H9 (cell line): ENCODE measurements at regions not wholly inside any gene's neighbourhood (a gene's known extent, or its start where the extent isn't known, plus 50 kb on each side); places are given as distances from the start of the nearest gene placed in this dataset.

Experiments
- DNase-seq: peaks from one replicate; pipeline ENCODE4 v3.0.0-alpha.2; 2017
- H2AFZ ChIP-seq: one replicate; pipeline ENCODE4 v1.6.1; 2013; ENCODE audit warnings: mild to moderate bottlenecking, low read length, control low read depth, moderate library complexity
- H2AK5ac ChIP-seq: 2 replicates; pipeline ENCODE4 v1.6.1; 2013; ENCODE audit warnings: low read length, control low read depth, mixed read lengths; ENCODE audit not compliant: insufficient read length
- H2BK120ac ChIP-seq: one replicate; pipeline ENCODE4 v1.6.1; 2013; ENCODE audit warnings: low read depth, mild to moderate bottlenecking, low read length, control low read depth, inconsistent platforms; ENCODE audit not compliant: poor library complexity, severe bottlenecking
- H2BK12ac ChIP-seq: 2 replicates; pipeline ENCODE4 v1.6.1; 2013; ENCODE audit warnings: low read length, control low read depth, mixed read lengths, low read depth; ENCODE audit not compliant: insufficient read length
- H2BK15ac ChIP-seq: 2 replicates; pipeline ENCODE4 v1.6.1; 2013; ENCODE audit warnings: low read depth, low read length, control low read depth
- H2BK20ac ChIP-seq: one replicate; pipeline ENCODE4 v1.6.1; 2013; ENCODE audit warnings: low read depth, mild to moderate bottlenecking, low read length, control low read depth, inconsistent platforms; ENCODE audit not compliant: poor library complexity, severe bottlenecking
- H2BK5ac ChIP-seq: 2 replicates; pipeline ENCODE4 v1.6.1; 2013; ENCODE audit warnings: low read length, control low read depth, mixed read lengths; ENCODE audit not compliant: insufficient read length
- H3K14ac ChIP-seq: 2 replicates; pipeline ENCODE4 v1.6.1; 2013; ENCODE audit warnings: low read length, control low read depth; ENCODE audit not compliant: insufficient read depth
- H3K18ac ChIP-seq: 2 replicates; pipeline ENCODE4 v1.6.1; 2013; ENCODE audit warnings: low read depth, mild to moderate bottlenecking, mixed read lengths, low read length, control low read depth; ENCODE audit not compliant: insufficient read length
- H3K23ac ChIP-seq: 2 replicates; pipeline ENCODE4 v1.6.1; 2013; ENCODE audit warnings: low read length, control low read depth, mixed read lengths, low read depth; ENCODE audit not compliant: insufficient read length
- H3K23me2 ChIP-seq: 2 replicates; pipeline ENCODE4 v1.6.1; 2013; ENCODE audit warnings: low read depth, mild to moderate bottlenecking, mixed read lengths, low read length, control low read depth; ENCODE audit not compliant: insufficient read length, poor library complexity, severe bottlenecking
- H3K27ac ChIP-seq: 2 replicates; pipeline ENCODE4 v1.5.1; 2013; ENCODE audit warnings: low read length, control low read depth, mixed read lengths, low read depth; ENCODE audit not compliant: insufficient read length
- H3K27me3 ChIP-seq: 2 replicates; pipeline ENCODE4 v1.6.1; 2013; ENCODE audit warnings: low read length, control low read depth, inconsistent platforms; ENCODE audit not compliant: insufficient read depth
- H3K4ac ChIP-seq: 2 replicates; pipeline ENCODE4 v1.6.1; 2013; ENCODE audit warnings: low read depth, mild to moderate bottlenecking, control low read depth, inconsistent platforms, low read length, moderate library complexity
- H3K4me1 ChIP-seq: 2 replicates; pipeline ENCODE4 v1.6.1; 2013; ENCODE audit warnings: low read length, control low read depth, inconsistent platforms; ENCODE audit not compliant: insufficient read depth
- H3K4me2 ChIP-seq: 2 replicates; pipeline ENCODE4 v1.6.1; 2013; ENCODE audit warnings: low read length, control low read depth, mixed read lengths; ENCODE audit not compliant: insufficient read length, insufficient read depth
- H3K56ac ChIP-seq: 2 replicates; pipeline ENCODE4 v1.6.1; 2013; ENCODE audit warnings: low read depth, mild to moderate bottlenecking, mixed read lengths, low read length, control low read depth; ENCODE audit not compliant: insufficient read length
- H3K79me1 ChIP-seq: 2 replicates; pipeline ENCODE4 v1.6.1; 2013; ENCODE audit warnings: low read depth, mild to moderate bottlenecking, moderate library complexity, low read length, control low read depth, inconsistent platforms; ENCODE audit not compliant: insufficient read depth, poor library complexity, severe bottlenecking
- H3K79me2 ChIP-seq: 2 replicates; pipeline ENCODE4 v1.6.1; 2013; ENCODE audit warnings: low read length, control low read depth, inconsistent platforms; ENCODE audit not compliant: insufficient read depth
- H3K9ac ChIP-seq: 2 replicates; pipeline ENCODE4 v1.6.1; 2013; ENCODE audit warnings: low read length, control low read depth, mixed read lengths; ENCODE audit not compliant: insufficient read length; ENCODE audit errors: extremely low read depth
- H3K9me3 ChIP-seq: one replicate; pipeline ENCODE4 v1.6.1; 2013; ENCODE audit warnings: low read depth, low read length, inconsistent platforms; ENCODE audit not compliant: control insufficient read depth
- H3T11ph ChIP-seq: one replicate; pipeline ENCODE4 v1.6.1; 2013; ENCODE audit warnings: mild to moderate bottlenecking, low read length, control low read depth, inconsistent platforms
- H4K20me1 ChIP-seq: one replicate; pipeline ENCODE4 v1.6.1; 2013; ENCODE audit not compliant: control insufficient read depth, insufficient read length, insufficient read depth
- H4K5ac ChIP-seq: 2 replicates; pipeline ENCODE4 v1.6.1; 2013; ENCODE audit warnings: low read depth, mild to moderate bottlenecking, mixed read lengths, low read length, control low read depth; ENCODE audit not compliant: insufficient read length
- H4K8ac ChIP-seq: replicated peaks from 2 replicates; pipeline ENCODE4 v1.6.1; 2013; ENCODE audit warnings: low read length, control low read depth, mixed read lengths, low read depth; ENCODE audit not compliant: insufficient read length
- H4K91ac ChIP-seq: 2 replicates; pipeline ENCODE4 v1.6.1; 2013; ENCODE audit warnings: low read depth, mild to moderate bottlenecking, moderate library complexity, mixed read lengths, low read length, control low read depth; ENCODE audit not compliant: insufficient read length
- H3K27ac Mint-ChIP-seq, 3 experiments: 2 replicates in 2 of 3; 3 replicates in 1 of 3; pipeline ENCODE4 v1.8.0; 2020 to 2021; ENCODE audit warnings: mixed read lengths in 3 of 3, mild to moderate bottlenecking in 1 of 3, moderate library complexity in 1 of 3
- H3K27me3 Mint-ChIP-seq: 2 replicates; pipeline ENCODE4 v1.8.0; 2021; ENCODE audit warnings: low read depth, mild to moderate bottlenecking, moderate library complexity, mixed read lengths
- H3K36me3 Mint-ChIP-seq, 3 experiments: 2 replicates in 2 of 3; 3 replicates in 1 of 3; pipeline ENCODE4 v1.8.0; 2020 to 2021; ENCODE audit warnings: low read depth in 3 of 3, mixed read lengths in 3 of 3; ENCODE audit not compliant: insufficient read depth in 1 of 3
- H3K4me1 Mint-ChIP-seq, 2 experiments: 2 replicates each; pipeline ENCODE4 v1.8.0; 2020; ENCODE audit warnings: mixed read lengths in 2 of 2
- H3K4me3 Mint-ChIP-seq, 2 experiments: 2 replicates in 1 of 2; 3 replicates in 1 of 2; pipeline ENCODE4 v1.8.0; 2020 to 2021; ENCODE audit warnings: mild to moderate bottlenecking in 2 of 2, mixed read lengths in 2 of 2, moderate library complexity in 1 of 2
- H3K9me3 Mint-ChIP-seq, 2 experiments: 2 replicates in 1 of 2; 3 replicates in 1 of 2; pipeline ENCODE4 v1.8.0; 2020; ENCODE audit warnings: mild to moderate bottlenecking in 2 of 2, mixed read lengths in 2 of 2, moderate library complexity in 1 of 2
- CTCF ChIP-seq: fragments of 200-600 bp; sonication (generic); conservative IDR thresholded peaks from 3 replicates; pipeline ENCODE4 v1.8.0; 2021; ENCODE audit warnings: antibody characterized with exemption, mild to moderate bottlenecking
- WGBS: extraction: QIAGEN DNeasy Blood & Tissue Kit; methylation state at CpG from one replicate; pipeline ENCODE4 v1.1.7; 2013; ENCODE audit warnings: missing lambda C conversion rate, low lambda C conversion rate, mixed read lengths; ENCODE audit not compliant: insufficient read length; ENCODE audit errors: extremely low coverage; 5-methylcytosine and 5-hydroxymethylcytosine counted together

- Histone ChIP-seq H2AFZ (no peak overlapping the region), H3K23me2 (peaks cover 2% of the 10 kb centered on the region), H3K9ac (no peak overlapping the region), H3K4me2 (no peak overlapping the region), H3K4ac (no peak overlapping the region), H3K27ac (no peak overlapping the region), H3K18ac (no peak overlapping the region), H2BK15ac (no peak overlapping the region), H3K79me2 (no peaks in the 10 kb centered on the region), H2BK120ac (no peak overlapping the region), H3K79me1 (no peaks in the 10 kb centered on the region), H2AK5ac (no peak overlapping the region), H2BK5ac (no peak overlapping the region), H3T11ph (no peak overlapping the region), H2BK12ac (no peak overlapping the region), H3K56ac (no peak overlapping the region), H3K27me3 (no peaks in the 10 kb centered on the region; the same call in 1 of the 2 replicates), H3K4me1 (no peaks in the 10 kb centered on the region), H4K5ac (no peak overlapping the region), H3K23ac (no peak overlapping the region), H2BK20ac (no peak overlapping the region), H4K8ac (no peak overlapping the region), H3K9me3 (no peaks in the 10 kb centered on the region), H4K91ac (no peak overlapping the region), H3K14ac (no peak overlapping the region), H4K20me1 (no peaks in the 10 kb centered on the region)
- no CpG with 5 or more reads among the region's 11 CpGs for WGBS
- Mint-ChIP-seq H3K27ac (no peak overlapping the region), H3K27me3 (peaks cover 32% of the 10 kb centered on the region), H3K36me3 (no peaks in the 10 kb centered on the region), H3K9me3 (peaks cover 0 to 2% of the 10 kb centered on the region in 2 experiments; a peak in 1 of 5 replicates), H3K4me3 (no peak overlapping the region), H3K4me1 (peaks cover 0 to 2% of the 10 kb centered on the region in 2 experiments; a peak in 2 of 4 replicates)
- TF ChIP-seq CTCF, result no peak
- no peak for DNase-seq
These were observed 165.7 kb downstream of the IRF8 start for GRCh38 chr16:86064431-86065250.
